ENCODE measurements at regions not wholly inside any gene's neighbourhood (a gene's known extent, or its start where the extent isn't known, plus 50 kb on each side); places are given as distances from the start of the nearest gene placed in this dataset.

- ChIA-PET CTCF (ENCODE audit: low intra/inter-chr PET ratio) (no interaction called here), POLR2A (no interaction called here)
- Histone ChIP-seq H3K4me3 (no peak overlapping the region), H3K36me3 (ENCODE audit: control insufficient read depth, insufficient read depth, low read length) (no peaks in the 10 kb centered on the region), H3K9me3 (replicated peaks; ENCODE audit: control insufficient read depth, insufficient read depth, low read depth, low read length) (no peaks in the 10 kb centered on the region), H3K9me1 (ENCODE audit: control insufficient read depth, insufficient read depth, low read length) (no peaks in the 10 kb centered on the region), H3K4me2 (ENCODE audit: insufficient read depth, low read length) (no peak overlapping the region), H3K27ac (ENCODE audit: extremely low read depth, low read depth, low read length) (no peak overlapping the region), H3K27me3 (ENCODE audit: control insufficient read depth in 2 of 2, insufficient read depth in 2 of 2, low read length in 2 of 2) (no peaks in the 10 kb centered on the region), H3K4me1 (replicated peaks in 1 of 2; ENCODE audit: control insufficient read depth in 2 of 2, insufficient read depth in 2 of 2, low read length in 2 of 2) (no peaks in the 10 kb centered on the region; a peak in 1 of 5 replicates), H3K79me2 (ENCODE audit: control insufficient read depth, insufficient read depth, low read length) (no peaks in the 10 kb centered on the region), H2AFZ (ENCODE audit: low read depth, low read length) (no peak overlapping the region), H3K9ac (ENCODE audit: insufficient read depth in 1 of 2, low read depth in 2 of 2, low read length in 2 of 2) (no peak overlapping the region), H4K20me1 (replicated peaks; ENCODE audit: control insufficient read depth, insufficient read depth, low read length) (no peaks in the 10 kb centered on the region)
- no peak for ATAC-seq
- FAIRE-seq: no peak
- in situ Hi-C loops (cut with MboI) (no loop called here), intact Hi-C loops (cut with micrococcal nuclease) (no loop called here)
- 0% methylated on average over 1 of the region's 1 CpG for WGBS (ENCODE audit: insufficient coverage, low coverage, missing lambda C conversion rate)
- no peak for TF ChIP-seq SRF (CRISPR knock-in tag; IDR thresholded peaks at IDR 0.05)
- TF ChIP-seq ZNF780A (CRISPR knock-in tag; IDR thresholded peaks at IDR 0.05): no peak
- no peak for TF ChIP-seq ZNF507 (tag; conservative IDR thresholded peaks at IDR 0.05)
- TF ChIP-seq ZNF217 (CRISPR knock-in tag; IDR thresholded peaks at IDR 0.05): no peak
- no peak for TF ChIP-seq CTCFL (IDR thresholded peaks at IDR 0.05; ENCODE audit: borderline replicate concordance, insufficient read depth, low read depth, low read length, poor library complexity, severe bottlenecking)
- TF ChIP-seq DPF2 (IDR thresholded peaks at IDR 0.05): no peak
- DNase-seq (ENCODE audit: extremely low read depth in 1 of 4, low spot score in 3 of 4): no peak
- no TSS peak for BruUV-seq (replicated peaks)
These were observed 175.3 kb downstream of the RWDD3 start for GRCh38 chr1:95409276-95409675.
